Amniotic epithelial cell (primary cell): ENCODE measurements at regions not wholly inside any gene's neighbourhood (a gene's known extent, or its start where the extent isn't known, plus 50 kb on each side); places are given as distances from the start of the nearest gene placed in this dataset.

Experiments
- DNase-seq: peaks from one replicate; pipeline ENCODE4 v3.0.0-alpha.2; 2010; ENCODE audit warnings: low read depth

DNA sequence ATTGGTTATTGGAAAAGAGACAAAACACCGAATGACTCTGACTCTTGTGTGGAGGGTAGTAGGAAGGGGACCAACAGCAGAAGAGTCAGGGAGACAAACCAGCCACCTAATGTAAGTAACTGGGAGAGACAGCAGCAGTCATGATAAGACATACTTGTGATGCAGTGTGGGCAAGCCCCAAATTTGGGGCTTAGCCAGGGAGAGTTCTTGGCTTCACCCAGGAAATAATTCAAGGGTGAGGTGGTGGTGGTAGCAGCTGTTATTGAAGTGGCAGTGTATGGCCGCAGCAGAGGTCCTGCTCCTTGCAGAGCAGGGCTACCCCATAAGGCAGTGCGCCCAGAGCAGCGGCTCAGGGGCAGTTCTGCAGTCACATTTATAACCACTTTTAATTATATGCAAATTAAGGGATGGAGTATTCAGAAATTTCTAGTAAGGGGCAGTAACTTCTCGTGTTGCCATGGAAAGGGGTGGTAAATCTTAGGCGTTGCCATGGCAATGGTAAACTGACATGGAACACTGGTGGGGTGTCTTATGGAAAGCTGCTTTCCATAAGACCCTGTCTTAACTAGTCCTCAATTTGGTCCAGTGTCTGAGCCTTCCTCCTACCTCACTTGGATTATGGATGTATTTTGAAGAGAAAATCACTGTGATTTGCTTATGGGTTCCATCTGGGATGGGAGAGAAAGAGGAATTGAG, 317.1 kb downstream of the PHKB start:
- no peak for DNase-seq

DNA sequence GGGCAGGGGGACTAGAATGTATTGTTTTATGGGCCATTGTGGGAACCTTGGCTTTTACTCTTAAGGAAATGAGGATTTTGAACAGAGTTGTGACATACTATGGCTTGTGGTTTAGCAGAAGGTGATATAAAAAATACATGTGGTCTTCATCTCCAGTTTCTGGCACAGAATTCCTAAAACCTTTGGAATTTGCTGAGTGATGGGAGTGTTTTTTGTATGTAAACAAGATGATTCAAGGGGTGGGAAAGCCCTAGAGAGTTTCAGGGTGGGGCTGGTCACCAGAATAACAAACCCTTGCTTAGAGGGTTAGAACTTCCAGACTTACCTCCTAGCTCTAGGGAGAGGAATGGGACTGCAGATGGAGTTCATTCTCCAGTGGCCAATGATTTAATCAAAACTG, 316.1 kb downstream of the PHKB start:
- DNase-seq, result peak; percentile 79

DNA sequence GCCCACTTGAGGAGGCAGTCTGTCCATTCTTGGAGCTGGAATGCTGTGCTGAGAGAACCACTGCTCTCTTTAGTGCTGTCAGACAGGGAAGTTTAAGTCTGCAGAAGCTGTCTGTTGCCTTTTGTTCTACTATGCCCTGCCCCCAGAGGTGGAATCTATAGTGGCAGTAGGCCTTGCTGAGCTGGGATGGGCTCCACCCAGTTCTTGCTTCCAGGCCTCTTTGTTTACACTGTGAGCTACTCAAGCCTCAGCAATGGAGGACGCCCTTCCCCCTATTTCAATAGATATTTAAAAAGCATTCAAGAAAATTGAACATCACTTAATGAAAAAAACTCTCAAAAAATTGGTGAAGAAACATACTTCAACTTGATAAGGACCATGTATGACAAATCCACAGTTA, 313.5 kb downstream of the PHKB start:
- DNase-seq, result peak; percentile 20

DNA sequence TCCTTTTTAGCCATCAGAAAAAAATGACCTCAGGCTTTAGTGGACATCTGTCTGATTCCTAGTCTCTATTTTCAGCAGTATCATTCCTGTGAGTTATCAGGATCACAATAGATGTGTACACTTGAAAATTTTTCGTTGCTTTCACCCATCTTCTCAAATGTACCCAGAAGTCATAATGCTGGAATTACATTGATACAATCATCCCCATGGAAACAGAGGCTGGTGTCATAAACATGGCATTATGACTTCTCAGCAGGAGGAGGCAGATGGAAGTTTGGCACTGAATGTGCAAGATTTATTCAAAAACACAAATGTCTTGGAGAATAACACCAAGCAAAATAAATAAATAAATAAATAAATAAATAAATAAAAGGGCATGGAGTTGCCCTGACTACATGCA, 292.5 kb downstream of the PHKB start:
- DNase-seq, result no peak
